ENCODE measurements at regions not wholly inside any gene's neighbourhood (a gene's known extent, or its start where the extent isn't known, plus 50 kb on each side); places are given as distances from the start of the nearest gene placed in this dataset.
"Not testable (repeated sequence)": the region's sequence is repeated elsewhere in the genome, so short reads cannot be mapped to it uniquely, and the experiment has no call there.

GRCh38 chr3:191148131-191148530 lies 50.9 kb upstream of the OSTN start:
- no peak for DNase-seq

- no peak for DNase-seq
These were observed 55.8 kb upstream of the OSTN start for GRCh38 chr3:191143224-191143623.

GRCh38 chr3:191141728-191142127 lies 57.3 kb upstream of the OSTN start:
- DNase-seq: no peak

GRCh38 chr3:191139736-191140135 lies 59.3 kb upstream of the OSTN start:
- DNase-seq: no peak

- DNase-seq: no peak
These were observed 60.1 kb upstream of the OSTN start for GRCh38 chr3:191138937-191139336.

- DNase-seq: no peak
These were observed 61.3 kb upstream of the OSTN start for GRCh38 chr3:191137708-191138107.

GRCh38 chr3:191136347-191136746 lies 62.7 kb upstream of the OSTN start:
- no peak for DNase-seq

GRCh38 chr3:191135175-191135574 lies 63.9 kb upstream of the OSTN start:
- DNase-seq: no peak

- DNase-seq: no peak
These were observed 65.7 kb upstream of the OSTN start for GRCh38 chr3:191133359-191133758.

- no peak for DNase-seq
These were observed 67.7 kb upstream of the OSTN start for GRCh38 chr3:191131305-191131704.

GRCh38 chr3:191124891-191125290 lies 74.2 kb upstream of the OSTN start:
- DNase-seq: not testable (repeated sequence)

- no peak for DNase-seq
These were observed 75.1 kb upstream of the OSTN start for GRCh38 chr3:191123946-191124345.

GRCh38 chr3:191123231-191123630 lies 75.8 kb upstream of the OSTN start:
- DNase-seq: no peak

- DNase-seq: no peak
These were observed 78.4 kb upstream of the OSTN start for GRCh38 chr3:191120447-191121298.

GRCh38 chr3:191119415-191120295 lies 79.4 kb upstream of the OSTN start:
- DNase-seq: no peak

- no peak for DNase-seq
These were observed 87.3 kb upstream of the OSTN start for GRCh38 chr3:191111722-191112121.

- no peak for DNase-seq
These were observed 93.6 kb upstream of the OSTN start for GRCh38 chr3:191105418-191105817.

- DNase-seq: no peak
These were observed 98.5 kb upstream of the OSTN start for GRCh38 chr3:191100516-191100915.

GRCh38 chr3:191094057-191094845 lies 104.8 kb upstream of the OSTN start:
- no peak for DNase-seq

GRCh38 chr3:191087391-191087790 lies 111.7 kb upstream of the OSTN start:
- DNase-seq: no peak

GRCh38 chr3:191085091-191085490 lies 114.0 kb upstream of the OSTN start:
- no peak for DNase-seq

GRCh38 chr3:191078913-191079312 lies 120.1 kb upstream of the OSTN start:
- DNase-seq: not testable (repeated sequence)
